ENCODE measurements at regions not wholly inside any gene's neighbourhood (a gene's known extent, or its start where the extent isn't known, plus 50 kb on each side); places are given as distances from the start of the nearest gene placed in this dataset.

- POLR2A ChIA-PET, result no interaction called here
- CTCF ChIA-PET, result interaction anchor here (1.0 kb wide), 1 partner anchor 14 kb away, joined by 3 read pairs; no protein-coding TSS in a partner anchor
Measured at GRCh38 chr21:17440969-17441368, 71.9 kb upstream of the CXADR start.

GRCh38 chr21:17441370-17441769, 71.5 kb upstream of the CXADR start:
- WGBS (ENCODE audit: insufficient coverage), result 100% methylated on average over 1 of the region's 1 CpG

More at GRCh38 chr21:17440969-17441368, 71.9 kb upstream of the CXADR start:
- Histone ChIP-seq H3K9me3 (ENCODE audit: control extremely low read depth in 1 of 5, control insufficient read depth in 4 of 5, insufficient read depth in 2 of 5, low read depth in 1 of 5, low read length in 4 of 5) (no peaks in the 10 kb centered on the region), H3K4me1 (ENCODE audit: control extremely low read depth in 1 of 4, control insufficient read depth in 4 of 4, insufficient read depth in 4 of 4, low read length in 3 of 4) (peaks cover 0 to 2% (median 0%) of the 10 kb centered on the region in 4 experiments), H3K27me3 (replicated peaks in 2 of 5; ENCODE audit: control insufficient read depth in 4 of 5, insufficient read depth in 5 of 5, low read length in 4 of 5) (no peaks in the 10 kb centered on the region), H3K36me3 (ENCODE audit: control insufficient read depth in 4 of 4, insufficient read depth in 4 of 4, low read length in 3 of 4) (no peaks in the 10 kb centered on the region), H3K4me3 (ENCODE audit: control insufficient read depth in 1 of 7, extremely low read depth in 1 of 7, insufficient read depth in 4 of 7, low read depth in 2 of 7, low read length in 6 of 7) (no peak overlapping the region), H3K27ac (ENCODE audit: insufficient read depth in 1 of 2, low read depth in 1 of 2, low read length in 2 of 2, poor library complexity in 1 of 2, severe bottlenecking in 2 of 2) (no peak overlapping the region)
- WGBS (ENCODE audit: insufficient coverage), result no CpG with 5 or more reads among the region's 3 CpGs
- DNase-seq, result no peak

GRCh38 chr21:17442165-17442564, 70.7 kb upstream of the CXADR start:
- Histone ChIP-seq H3K27me3 (replicated peaks in 2 of 5; ENCODE audit: control insufficient read depth in 4 of 5, insufficient read depth in 5 of 5, low read length in 4 of 5) (no peaks in the 10 kb centered on the region), H3K4me3 (ENCODE audit: control insufficient read depth in 1 of 7, extremely low read depth in 1 of 7, insufficient read depth in 4 of 7, low read depth in 2 of 7, low read length in 6 of 7) (no peak overlapping the region), H3K36me3 (ENCODE audit: control insufficient read depth in 4 of 4, insufficient read depth in 4 of 4, low read length in 3 of 4) (no peaks in the 10 kb centered on the region), H3K27ac (ENCODE audit: insufficient read depth in 1 of 2, low read depth in 1 of 2, low read length in 2 of 2, poor library complexity in 1 of 2, severe bottlenecking in 2 of 2) (no peak overlapping the region), H3K9me3 (ENCODE audit: control extremely low read depth in 1 of 5, control insufficient read depth in 4 of 5, insufficient read depth in 2 of 5, low read depth in 1 of 5, low read length in 4 of 5) (no peaks in the 10 kb centered on the region), H3K4me1 (ENCODE audit: control extremely low read depth in 1 of 4, control insufficient read depth in 4 of 4, insufficient read depth in 4 of 4, low read length in 3 of 4) (peaks cover 0 to 2% (median 0%) of the 10 kb centered on the region in 4 experiments)
- ChIA-PET CTCF (no interaction called here), POLR2A (no interaction called here)
- WGBS (ENCODE audit: insufficient coverage), result 100% methylated on average over 1 of the region's 2 CpGs
- DNase-seq, result no peak

More at GRCh38 chr21:17441370-17441769, 71.5 kb upstream of the CXADR start:
- ChIA-PET POLR2A (no interaction called here), CTCF (interaction anchor here (1.0 kb wide), 1 partner anchor 14 kb away, joined by 3 read pairs; no protein-coding TSS in a partner anchor)
- no peaks in the 10 kb centered on the region for H3K9me3 ChIP-seq (ENCODE audit: control extremely low read depth in 1 of 5, control insufficient read depth in 4 of 5, insufficient read depth in 2 of 5, low read depth in 1 of 5, low read length in 4 of 5)
- H3K27ac ChIP-seq (ENCODE audit: insufficient read depth in 1 of 2, low read depth in 1 of 2, low read length in 2 of 2, poor library complexity in 1 of 2, severe bottlenecking in 2 of 2), result no peak overlapping the region
- no peaks in the 10 kb centered on the region for H3K27me3 ChIP-seq (replicated peaks in 2 of 5; ENCODE audit: control insufficient read depth in 4 of 5, insufficient read depth in 5 of 5, low read length in 4 of 5)
- H3K4me1 ChIP-seq (ENCODE audit: control extremely low read depth in 1 of 4, control insufficient read depth in 4 of 4, insufficient read depth in 4 of 4, low read length in 3 of 4), result peaks cover 0 to 2% (median 0%) of the 10 kb centered on the region in 4 experiments
- no peaks in the 10 kb centered on the region for H3K36me3 ChIP-seq (ENCODE audit: control insufficient read depth in 4 of 4, insufficient read depth in 4 of 4, low read length in 3 of 4)
- H3K4me3 ChIP-seq (ENCODE audit: control insufficient read depth in 1 of 7, extremely low read depth in 1 of 7, insufficient read depth in 4 of 7, low read depth in 2 of 7, low read length in 6 of 7), result no peak overlapping the region
- no peak for DNase-seq

- DNase-seq, result no peak
- no peaks in the 10 kb centered on the region for H3K4me1 ChIP-seq (ENCODE audit: control extremely low read depth in 1 of 4, control insufficient read depth in 4 of 4, insufficient read depth in 4 of 4, low read length in 3 of 4)
- no peaks in the 10 kb centered on the region for H3K36me3 ChIP-seq (ENCODE audit: control insufficient read depth in 4 of 4, insufficient read depth in 4 of 4, low read length in 3 of 4)
- no peak overlapping the region for H3K4me3 ChIP-seq (ENCODE audit: control insufficient read depth in 1 of 7, extremely low read depth in 1 of 7, insufficient read depth in 4 of 7, low read depth in 2 of 7, low read length in 6 of 7)
- no peaks in the 10 kb centered on the region for H3K9me3 ChIP-seq (ENCODE audit: control extremely low read depth in 1 of 5, control insufficient read depth in 4 of 5, insufficient read depth in 2 of 5, low read depth in 1 of 5, low read length in 4 of 5)
- 100% methylated on average over 1 of the region's 5 CpGs for WGBS (ENCODE audit: insufficient coverage)
- POLR2A ChIA-PET, result no interaction called here
- no peaks in the 10 kb centered on the region for H3K27me3 ChIP-seq (replicated peaks in 2 of 5; ENCODE audit: control insufficient read depth in 4 of 5, insufficient read depth in 5 of 5, low read length in 4 of 5)
- CTCF ChIA-PET, result no interaction called here
- H3K27ac ChIP-seq (ENCODE audit: insufficient read depth in 1 of 2, low read depth in 1 of 2, low read length in 2 of 2, poor library complexity in 1 of 2, severe bottlenecking in 2 of 2), result no peak overlapping the region
Measured at GRCh38 chr21:17444828-17445227, 68.0 kb upstream of the CXADR start.

GRCh38 chr21:17446737-17447136, 66.1 kb upstream of the CXADR start:
- Histone ChIP-seq H3K4me1 (ENCODE audit: control extremely low read depth in 1 of 4, control insufficient read depth in 4 of 4, insufficient read depth in 4 of 4, low read length in 3 of 4) (no peaks in the 10 kb centered on the region), H3K27ac (ENCODE audit: insufficient read depth in 1 of 2, low read depth in 1 of 2, low read length in 2 of 2, poor library complexity in 1 of 2, severe bottlenecking in 2 of 2) (no peak overlapping the region), H3K9me3 (ENCODE audit: control extremely low read depth in 1 of 5, control insufficient read depth in 4 of 5, insufficient read depth in 2 of 5, low read depth in 1 of 5, low read length in 4 of 5) (no peaks in the 10 kb centered on the region), H3K27me3 (replicated peaks in 2 of 5; ENCODE audit: control insufficient read depth in 4 of 5, insufficient read depth in 5 of 5, low read length in 4 of 5) (no peaks in the 10 kb centered on the region), H3K4me3 (ENCODE audit: control insufficient read depth in 1 of 7, extremely low read depth in 1 of 7, insufficient read depth in 4 of 7, low read depth in 2 of 7, low read length in 6 of 7) (no peak overlapping the region), H3K36me3 (ENCODE audit: control insufficient read depth in 4 of 4, insufficient read depth in 4 of 4, low read length in 3 of 4) (no peaks in the 10 kb centered on the region)
- WGBS (ENCODE audit: insufficient coverage), result 80% methylated on average over 3 of the region's 3 CpGs
- ChIA-PET CTCF (no interaction called here), POLR2A (no interaction called here)
- no peak for DNase-seq

- Histone ChIP-seq H3K36me3 (ENCODE audit: control insufficient read depth in 4 of 4, insufficient read depth in 4 of 4, low read length in 3 of 4) (no peaks in the 10 kb centered on the region), H3K4me1 (ENCODE audit: control extremely low read depth in 1 of 4, control insufficient read depth in 4 of 4, insufficient read depth in 4 of 4, low read length in 3 of 4) (peaks cover 0 to 6% (median 3%) of the 10 kb centered on the region in 4 experiments), H3K4me3 (ENCODE audit: control insufficient read depth in 1 of 7, extremely low read depth in 1 of 7, insufficient read depth in 4 of 7, low read depth in 2 of 7, low read length in 6 of 7) (no peak overlapping the region), H3K9me3 (ENCODE audit: control extremely low read depth in 1 of 5, control insufficient read depth in 4 of 5, insufficient read depth in 2 of 5, low read depth in 1 of 5, low read length in 4 of 5) (no peaks in the 10 kb centered on the region), H3K27me3 (replicated peaks in 2 of 5; ENCODE audit: control insufficient read depth in 4 of 5, insufficient read depth in 5 of 5, low read length in 4 of 5) (no peaks in the 10 kb centered on the region), H3K27ac (ENCODE audit: insufficient read depth in 1 of 2, low read depth in 1 of 2, low read length in 2 of 2, poor library complexity in 1 of 2, severe bottlenecking in 2 of 2) (no peak overlapping the region)
- ChIA-PET POLR2A (no interaction called here), CTCF (no interaction called here)
- DNase-seq, result no peak
Measured at GRCh38 chr21:17449701-17450100, 63.1 kb upstream of the CXADR start.

- no peak overlapping the region for H3K27ac ChIP-seq (ENCODE audit: insufficient read depth in 1 of 2, low read depth in 1 of 2, low read length in 2 of 2, poor library complexity in 1 of 2, severe bottlenecking in 2 of 2)
- no peaks in the 10 kb centered on the region for H3K9me3 ChIP-seq (ENCODE audit: control extremely low read depth in 1 of 5, control insufficient read depth in 4 of 5, insufficient read depth in 2 of 5, low read depth in 1 of 5, low read length in 4 of 5)
- POLR2A ChIA-PET, result no interaction called here
Measured at GRCh38 chr21:17451364-17451891, 61.4 kb upstream of the CXADR start.

More at GRCh38 chr21:17451364-17451891, 61.4 kb upstream of the CXADR start:
- CTCF ChIA-PET, result interaction anchor here (0.9 kb wide), 1 partner anchor 19 kb away, joined by 3 read pairs; no protein-coding TSS in a partner anchor
- DNase-seq, result no peak
- 100% methylated on average over 2 of the region's 4 CpGs for WGBS (ENCODE audit: insufficient coverage)
- Histone ChIP-seq H3K4me3 (ENCODE audit: control insufficient read depth in 1 of 7, extremely low read depth in 1 of 7, insufficient read depth in 4 of 7, low read depth in 2 of 7, low read length in 6 of 7) (no peak overlapping the region), H3K36me3 (ENCODE audit: control insufficient read depth in 4 of 4, insufficient read depth in 4 of 4, low read length in 3 of 4) (no peaks in the 10 kb centered on the region), H3K27me3 (replicated peaks in 2 of 5; ENCODE audit: control insufficient read depth in 4 of 5, insufficient read depth in 5 of 5, low read length in 4 of 5) (peaks cover 0 to 3% (median 0%) of the 10 kb centered on the region in 5 experiments), H3K4me1 (ENCODE audit: control extremely low read depth in 1 of 4, control insufficient read depth in 4 of 4, insufficient read depth in 4 of 4, low read length in 3 of 4) (peaks cover 0 to 6% (median 3%) of the 10 kb centered on the region in 4 experiments)
